Smooth muscle cell (in vitro differentiated cells): ENCODE measurements at regions not wholly inside any gene's neighbourhood (a gene's known extent, or its start where the extent isn't known, plus 50 kb on each side); places are given as distances from the start of the nearest gene placed in this dataset.

Experiments
- DNase-seq: peaks from one replicate; lab custom pipeline; 2025; ENCODE audit not compliant: unreplicated experiment; lab: John Stamatoyannopoulos, UW
- H2AFZ ChIP-seq: fragments of 200-600 bp; sonication (generic); 2 replicates; pipeline ENCODE4 v1.6.0; 2016; ENCODE audit warnings: antibody characterized with exemption, low read depth, mild to moderate bottlenecking
- H3F3A ChIP-seq: fragments of 200-600 bp; sonication (generic); 2 replicates; pipeline ENCODE4 v1.6.0; 2017; ENCODE audit warnings: antibody characterized with exemption, low read depth
- H3K27ac ChIP-seq: fragments of 200-600 bp; sonication (generic); 2 replicates; pipeline ENCODE4 v1.5.1; 2016; ENCODE audit warnings: low read depth, mild to moderate bottlenecking
- H3K27me3 ChIP-seq: fragments of 200-600 bp; sonication (generic); 2 replicates; pipeline ENCODE4 v1.6.1; 2016; ENCODE audit warnings: low read depth, mild to moderate bottlenecking
- H3K36me3 ChIP-seq: fragments of 200-600 bp; sonication (generic); 2 replicates; pipeline ENCODE4 v1.5.1; 2016; ENCODE audit warnings: low read depth
- H3K4me1 ChIP-seq: fragments of 200-600 bp; sonication (generic); 2 replicates; pipeline ENCODE4 v1.5.1; 2016; ENCODE audit warnings: low read depth
- H3K4me2 ChIP-seq: fragments of 200-600 bp; sonication (generic); 2 replicates; pipeline ENCODE4 v1.6.0; 2016; ENCODE audit warnings: mild to moderate bottlenecking
- H3K4me3 ChIP-seq: fragments of 200-600 bp; sonication (generic); 2 replicates; pipeline ENCODE4 v1.5.1; 2016; ENCODE audit warnings: mild to moderate bottlenecking
- H3K79me2 ChIP-seq: fragments of 200-600 bp; sonication (generic); 2 replicates; pipeline ENCODE4 v1.6.0; 2016; ENCODE audit warnings: low read depth, mild to moderate bottlenecking
- H3K9ac ChIP-seq: fragments of 200-600 bp; sonication (generic); 2 replicates; pipeline ENCODE4 v1.6.0; 2016; ENCODE audit warnings: low read depth
- H3K9me3 ChIP-seq: fragments of 200-600 bp; sonication (generic); replicated peaks from 2 replicates; pipeline ENCODE4 v1.5.1; 2016; ENCODE audit warnings: low read depth
- H4K20me1 ChIP-seq: fragments of 200-600 bp; sonication (generic); 2 replicates; pipeline ENCODE4 v1.6.0; 2016; ENCODE audit warnings: low read depth
- CTCF ChIP-seq: fragments of 200-600 bp; sonication (generic); IDR thresholded peaks from 2 replicates; pipeline ENCODE4 v1.5.1; 2017; ENCODE audit warnings: borderline replicate concordance, mild to moderate bottlenecking, antibody characterized with exemption; ENCODE audit not compliant: insufficient read depth, poor library complexity, severe bottlenecking
- WGBS: methylation state at CpG from one replicate; pipeline ENCODE4 v1.1.7; 2016; ENCODE audit warnings: low lambda C conversion rate; 5-methylcytosine and 5-hydroxymethylcytosine counted together

GRCh38 chr1:198970916-198971315 lies 332.1 kb downstream of the PTPRC start:
- Histone ChIP-seq H3K9me3 (no peaks in the 10 kb centered on the region), H3K9ac (no peak overlapping the region), H4K20me1 (no peaks in the 10 kb centered on the region), H3K36me3 (no peaks in the 10 kb centered on the region), H2AFZ (no peak overlapping the region), H3K4me3 (no peak overlapping the region), H3K79me2 (no peaks in the 10 kb centered on the region), H3K27me3 (no peaks in the 10 kb centered on the region), H3K27ac (no peak overlapping the region), H3K4me2 (no peak overlapping the region), H3F3A (no peaks in the 10 kb centered on the region), H3K4me1 (no peaks in the 10 kb centered on the region)
- no peak for DNase-seq
- no peak for TF ChIP-seq CTCF

- DNase-seq, result no peak
- H3K79me2 ChIP-seq, result no peaks in the 10 kb centered on the region
- H3K9me3 ChIP-seq, result no peaks in the 10 kb centered on the region
- no peaks in the 10 kb centered on the region for H3K36me3 ChIP-seq
- H3K27ac ChIP-seq, result no peak overlapping the region
- no peak overlapping the region for H3K9ac ChIP-seq
- H3K4me1 ChIP-seq, result no peaks in the 10 kb centered on the region
- no peaks in the 10 kb centered on the region for H4K20me1 ChIP-seq
- no peak overlapping the region for H3K4me2 ChIP-seq
- H3F3A ChIP-seq, result no peaks in the 10 kb centered on the region
- H2AFZ ChIP-seq, result no peak overlapping the region
- no peak for TF ChIP-seq CTCF
- 92% methylated on average over 1 of the region's 1 CpG for WGBS
- no peaks in the 10 kb centered on the region for H3K27me3 ChIP-seq
- no peak overlapping the region for H3K4me3 ChIP-seq
These were observed 339.1 kb downstream of the PTPRC start for GRCh38 chr1:198977909-198978308.

- H3K4me3 ChIP-seq, result no peak overlapping the region
- no peak for TF ChIP-seq CTCF
- H3K36me3 ChIP-seq, result no peaks in the 10 kb centered on the region
- H3F3A ChIP-seq, result no peaks in the 10 kb centered on the region
- H4K20me1 ChIP-seq, result no peaks in the 10 kb centered on the region
- H3K4me2 ChIP-seq, result no peak overlapping the region
- H3K9me3 ChIP-seq, result no peaks in the 10 kb centered on the region
- H3K27me3 ChIP-seq, result no peaks in the 10 kb centered on the region
- H3K9ac ChIP-seq, result no peak overlapping the region
- no peak for DNase-seq
- H3K27ac ChIP-seq, result no peak overlapping the region
- 71% methylated on average over 1 of the region's 1 CpG for WGBS
- H3K79me2 ChIP-seq, result no peaks in the 10 kb centered on the region
- H2AFZ ChIP-seq, result no peak overlapping the region
- no peaks in the 10 kb centered on the region for H3K4me1 ChIP-seq
These were observed 339.7 kb downstream of the PTPRC start for GRCh38 chr1:198978523-198978922.

- no peak for TF ChIP-seq CTCF
- no peak for DNase-seq
- no peaks in the 10 kb centered on the region for H3K4me1 ChIP-seq
- no peaks in the 10 kb centered on the region for H4K20me1 ChIP-seq
- WGBS, result 77% methylated on average over 2 of the region's 2 CpGs
- no peak overlapping the region for H2AFZ ChIP-seq
- H3K9ac ChIP-seq, result no peak overlapping the region
- no peaks in the 10 kb centered on the region for H3F3A ChIP-seq
- H3K27me3 ChIP-seq, result no peaks in the 10 kb centered on the region
- H3K4me3 ChIP-seq, result no peak overlapping the region
- no peaks in the 10 kb centered on the region for H3K9me3 ChIP-seq
- no peak overlapping the region for H3K4me2 ChIP-seq
- H3K27ac ChIP-seq, result no peak overlapping the region
- no peaks in the 10 kb centered on the region for H3K79me2 ChIP-seq
- no peaks in the 10 kb centered on the region for H3K36me3 ChIP-seq
These were observed 347.2 kb downstream of the PTPRC start for GRCh38 chr1:198986036-198986435.
